Calu3 (cell line): ENCODE measurements at regions not wholly inside any gene's neighbourhood (a gene's known extent, or its start where the extent isn't known, plus 50 kb on each side); places are given as distances from the start of the nearest gene placed in this dataset.

Experiments
- BruUV-seq: library from RNA; stranded (reverse); fragments of 400-500 nt; replicated peaks from 2 replicates; lab custom pipeline; 2021; lab: Mats Ljungman, UMichigan
- CTCF ChIA-PET: fragments of 300-600 bp; sonication (Branson Sonifier 250); formaldehyde crosslinking; loops from one replicate; lab custom pipeline; 2022; ENCODE audit warnings: antibody characterized with exemption; lab: Charles Lee
- DNase-seq: peaks from one replicate; pipeline ENCODE4 v3.0.0; 2022
- H3K27ac Mint-ChIP-seq: one replicate; pipeline ENCODE4 v1.8.0; 2022; ENCODE audit warnings: mixed read lengths; ENCODE audit not compliant: unreplicated experiment
- H3K27me3 Mint-ChIP-seq: one replicate; pipeline ENCODE4 v1.8.0; 2022; ENCODE audit warnings: mixed read lengths; ENCODE audit not compliant: unreplicated experiment
- H3K36me3 Mint-ChIP-seq: one replicate; pipeline ENCODE4 v1.8.0; 2022; ENCODE audit warnings: mild to moderate bottlenecking, moderate library complexity, mixed read lengths; ENCODE audit not compliant: insufficient read depth, unreplicated experiment
- H3K4me1 Mint-ChIP-seq: one replicate; pipeline ENCODE4 v1.8.0; 2022; ENCODE audit warnings: mild to moderate bottlenecking, low read depth, mixed read lengths; ENCODE audit not compliant: unreplicated experiment
- H3K4me3 Mint-ChIP-seq: one replicate; pipeline ENCODE4 v1.8.0; 2022; ENCODE audit warnings: mild to moderate bottlenecking, low read depth, moderate library complexity, mixed read lengths; ENCODE audit not compliant: unreplicated experiment
- H3K9me3 Mint-ChIP-seq: one replicate; pipeline ENCODE4 v1.8.0; 2022; ENCODE audit warnings: low read depth, mixed read lengths; ENCODE audit not compliant: unreplicated experiment
- intact Hi-C: fragments of 100-400 bp; cut with micrococcal nuclease; formaldehyde crosslinking; loops from one replicate; pipeline ENCODE4 v1.10.0; 2022; ENCODE audit not compliant: unreplicated experiment
- TF ChIP-seq, protein P1 (sequence below): fragments of 200-600 bp; IDR thresholded peaks from one replicate; pipeline ENCODE4 v1.8.0; 2022; ENCODE audit warnings: antibody characterized with exemption; ENCODE audit not compliant: unreplicated experiment

GRCh38 chr12:19751078-19751477 is 311.8 kb downstream of the AEBP2 start:
- no peak for DNase-seq
- TF ChIP-seq, protein P1, sequence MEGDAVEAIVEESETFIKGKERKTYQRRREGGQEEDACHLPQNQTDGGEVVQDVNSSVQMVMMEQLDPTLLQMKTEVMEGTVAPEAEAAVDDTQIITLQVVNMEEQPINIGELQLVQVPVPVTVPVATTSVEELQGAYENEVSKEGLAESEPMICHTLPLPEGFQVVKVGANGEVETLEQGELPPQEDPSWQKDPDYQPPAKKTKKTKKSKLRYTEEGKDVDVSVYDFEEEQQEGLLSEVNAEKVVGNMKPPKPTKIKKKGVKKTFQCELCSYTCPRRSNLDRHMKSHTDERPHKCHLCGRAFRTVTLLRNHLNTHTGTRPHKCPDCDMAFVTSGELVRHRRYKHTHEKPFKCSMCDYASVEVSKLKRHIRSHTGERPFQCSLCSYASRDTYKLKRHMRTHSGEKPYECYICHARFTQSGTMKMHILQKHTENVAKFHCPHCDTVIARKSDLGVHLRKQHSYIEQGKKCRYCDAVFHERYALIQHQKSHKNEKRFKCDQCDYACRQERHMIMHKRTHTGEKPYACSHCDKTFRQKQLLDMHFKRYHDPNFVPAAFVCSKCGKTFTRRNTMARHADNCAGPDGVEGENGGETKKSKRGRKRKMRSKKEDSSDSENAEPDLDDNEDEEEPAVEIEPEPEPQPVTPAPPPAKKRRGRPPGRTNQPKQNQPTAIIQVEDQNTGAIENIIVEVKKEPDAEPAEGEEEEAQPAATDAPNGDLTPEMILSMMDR, result no peak
- Mint-ChIP-seq H3K9me3 (peaks cover 16% of the 10 kb centered on the region), H3K27ac (peak overlapping the region; percentile 68), H3K27me3 (no peaks in the 10 kb centered on the region), H3K4me3 (no peak overlapping the region), H3K4me1 (peaks cover 35% of the 10 kb centered on the region), H3K36me3 (peaks cover 4% of the 10 kb centered on the region)
- CTCF ChIA-PET, result no interaction called here
- no TSS peak for BruUV-seq
- intact Hi-C loops, result no loop called here

DNA sequence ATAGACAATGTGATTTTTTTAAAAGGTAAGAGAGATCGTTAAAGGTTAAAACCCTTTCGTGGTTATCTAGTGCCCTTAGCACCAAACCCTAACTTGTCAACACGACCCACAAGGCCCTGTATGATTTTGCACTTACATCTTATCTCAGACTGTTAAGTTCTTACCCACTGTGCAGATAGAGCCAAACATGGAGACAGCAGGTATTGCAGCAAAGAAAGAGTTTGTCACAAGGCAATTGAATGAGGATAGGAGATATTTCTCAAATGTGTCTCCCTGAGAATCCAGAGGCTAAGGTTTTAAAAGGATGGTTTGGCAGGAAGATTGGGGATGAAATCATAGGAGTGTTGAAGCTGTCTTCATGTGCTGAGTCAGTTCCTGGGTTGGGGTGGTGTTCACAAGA is 313.4 kb downstream of the AEBP2 start:
- DNase-seq, result no peak
- intact Hi-C loops, result no loop called here
- Mint-ChIP-seq H3K27ac (no peak overlapping the region), H3K9me3 (peaks cover 16% of the 10 kb centered on the region), H3K4me3 (no peak overlapping the region), H3K4me1 (peaks cover 45% of the 10 kb centered on the region), H3K36me3 (peaks cover 2% of the 10 kb centered on the region), H3K27me3 (no peaks in the 10 kb centered on the region)
- CTCF ChIA-PET, result no interaction called here
- TF ChIP-seq, protein P1, result no peak
- BruUV-seq, result no TSS peak

DNA sequence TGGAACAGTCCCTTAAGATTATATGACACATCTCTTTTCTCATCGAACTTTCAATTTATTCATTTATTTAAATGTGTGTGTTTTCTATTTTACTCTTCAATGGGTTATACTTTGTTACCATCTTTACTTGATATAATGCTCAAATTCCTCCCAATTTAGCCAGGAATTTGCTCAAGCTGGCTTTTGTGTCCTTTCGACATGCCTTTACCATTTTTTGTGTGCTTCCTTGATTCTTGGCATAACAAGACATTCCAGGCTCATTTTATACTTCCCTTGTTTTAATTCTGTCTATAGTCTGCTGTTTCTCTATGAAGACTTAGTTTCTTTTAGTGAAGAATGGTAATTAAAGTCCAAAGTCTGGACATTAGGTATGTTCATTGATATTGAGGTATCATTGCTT is 315.8 kb downstream of the AEBP2 start:
- no peak overlapping the region for H3K4me3 Mint-ChIP-seq
- CTCF ChIA-PET, result no interaction called here
- no peaks in the 10 kb centered on the region for H3K27me3 Mint-ChIP-seq
- TF ChIP-seq, protein P1, result no peak
- H3K4me1 Mint-ChIP-seq, result peaks cover 54% of the 10 kb centered on the region
- no TSS peak for BruUV-seq
- intact Hi-C loops, result loop anchor here (5.0 kb wide), 3 partner anchors 47 to 457 kb away; no protein-coding TSS in a partner anchor
- no peak for DNase-seq
- no peaks in the 10 kb centered on the region for H3K36me3 Mint-ChIP-seq
- peaks cover 16% of the 10 kb centered on the region for H3K9me3 Mint-ChIP-seq
- H3K27ac Mint-ChIP-seq, result peak overlapping the region; percentile 58

DNA sequence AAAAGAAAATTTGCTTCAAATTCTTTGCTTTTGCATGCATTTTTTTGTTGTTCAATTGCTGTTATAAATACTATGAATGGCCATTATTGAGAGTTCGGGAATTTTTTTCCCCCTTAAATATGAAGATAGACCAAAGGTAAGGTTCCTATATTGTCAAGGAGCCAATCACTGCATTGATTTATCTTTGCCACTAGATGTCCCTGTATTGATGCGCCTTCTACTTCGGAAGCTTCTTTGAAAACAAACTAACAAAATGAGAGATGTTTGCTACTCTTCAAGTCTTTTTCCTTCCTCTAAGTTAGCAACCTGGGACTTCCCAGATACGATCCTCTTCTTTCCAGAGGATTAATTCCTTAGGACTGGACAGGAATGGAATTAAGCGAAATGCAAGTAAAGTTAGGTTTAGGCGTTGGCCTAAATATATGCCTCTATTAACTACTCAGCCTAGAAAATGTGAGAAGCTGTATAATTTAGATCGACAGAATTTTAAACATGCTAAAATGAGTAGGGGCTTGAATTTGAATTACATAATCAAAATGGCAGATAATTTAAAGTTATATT is 318.1 kb downstream of the AEBP2 start:
- DNase-seq, result no peak
- intact Hi-C loops, result loop anchor here (1.0 to 5.0 kb wide), 5 partner anchors 45 to 620 kb away; no protein-coding TSS in a partner anchor
- no peaks in the 10 kb centered on the region for H3K36me3 Mint-ChIP-seq
- TF ChIP-seq, protein P1, result peak; percentile 32
- H3K27ac Mint-ChIP-seq, result no peak overlapping the region
- no peaks in the 10 kb centered on the region for H3K27me3 Mint-ChIP-seq
- no TSS peak for BruUV-seq
- CTCF ChIA-PET, result interaction anchor here (0.9 to 1.4 kb wide), 4 partner anchors 8 to 214 kb away, joined by 3 to 5 read pairs (median 4); no protein-coding TSS in a partner anchor
- peaks cover 42% of the 10 kb centered on the region for H3K4me1 Mint-ChIP-seq
- no peak overlapping the region for H3K4me3 Mint-ChIP-seq
- peaks cover 15% of the 10 kb centered on the region for H3K9me3 Mint-ChIP-seq
